HCT116 (cell line): ENCODE measurements at regions not wholly inside any gene's neighbourhood (a gene's known extent, or its start where the extent isn't known, plus 50 kb on each side); places are given as distances from the start of the nearest gene placed in this dataset.
"Not testable (repeated sequence)": the region's sequence is repeated elsewhere in the genome, so short reads cannot be mapped to it uniquely, and the experiment has no call there.

Experiments used
- ATAC-seq: fragments of 200-7000 bp; cut with Tn5 transposase; 2 replicates; pipeline ENCODE4 v1.9.1; 2020; ENCODE audit warnings: mild to moderate bottlenecking, moderate library complexity
- BruUV-seq: library from RNA; stranded (reverse); fragments of 400-500 nt; replicated peaks from 2 replicates; lab custom pipeline; 2021; lab: Mats Ljungman, UMichigan
- CTCF ChIA-PET: fragments of 300-600 bp; sonication (Branson Sonifier 250); formaldehyde crosslinking; loops from one replicate; lab custom pipeline; 2021; ENCODE audit warnings: antibody characterized with exemption; lab: Charles Lee
- POLR2A ChIA-PET: fragments of 300-600, 350-600 bp; sonication (Branson Sonifier 250); formaldehyde crosslinking; loops from one replicate; lab custom pipeline; 2021; ENCODE audit warnings: antibody characterized with exemption; lab: Charles Lee
- RAD21 ChIA-PET, 2 experiments: fragments of 300-600 bp; sonication (Branson Sonifier 250); formaldehyde crosslinking; loops; one replicate each; lab custom pipeline; 2023; ENCODE audit warnings: low total read pairs in 2 of 2; ENCODE audit not compliant: uncharacterized antibody in 2 of 2, unreplicated experiment in 2 of 2, low non-redundant PET in 1 of 2; lab: Charles Lee
- DNase-seq: peaks from one replicate; pipeline ENCODE4 v3.0.0-alpha.2; 2010; ENCODE audit warnings: low read depth, low spot score
- H2AFZ ChIP-seq: fragments of 200-600 bp; shearing (Covaris generic), sonication (generic); 2 replicates; pipeline ENCODE4 v1.6.1; 2017; ENCODE audit warnings: low read depth, mixed run types, mixed read lengths, antibody characterized with exemption, low read length; ENCODE audit not compliant: poor library complexity, severe bottlenecking
- H3K27ac ChIP-seq: 2 replicates; pipeline ENCODE4 v1.5.1; 2012; ENCODE audit warnings: low read depth, low read length
- H3K27me3 ChIP-seq: fragments of 200-600 bp; sonication (generic); 2 replicates; pipeline ENCODE4 v1.6.1; 2016; ENCODE audit warnings: mixed run types, low read length, mixed read lengths; ENCODE audit not compliant: insufficient read depth
- H3K36me3 ChIP-seq, 2 experiments: fragments of 200-500 bp in 1 of 2; fragments of 200-600 bp in 1 of 2; sonication (Bioruptor generic) in 1 of 2; sonication (generic) in 1 of 2; 2 replicates each; pipeline versions ENCODE4 v1.5.1 to v1.6.1; 2014 to 2016; ENCODE audit warnings: low read length in 2 of 2, inconsistent platforms in 1 of 2, mixed read lengths in 1 of 2, mixed run types in 1 of 2; ENCODE audit not compliant: insufficient read depth in 2 of 2, control insufficient read depth in 1 of 2
- H3K4me1 ChIP-seq, 2 experiments: fragments of 200-600 bp in 1 of 2; sonication (generic) in 1 of 2; 2 replicates each; pipeline versions ENCODE4 v1.5.1 to v1.6.1; 2012 to 2017; ENCODE audit warnings: low read length in 2 of 2, inconsistent platforms in 1 of 2, mild to moderate bottlenecking in 1 of 2, mixed read lengths in 1 of 2, mixed run types in 1 of 2, moderate library complexity in 1 of 2; ENCODE audit not compliant: insufficient read depth in 2 of 2, control insufficient read depth in 1 of 2
- H3K4me2 ChIP-seq: fragments of 200-600 bp; sonication (generic); 2 replicates; pipeline ENCODE4 v1.6.1; 2017; ENCODE audit warnings: mixed run types, low read length, mixed read lengths
- H3K4me3 ChIP-seq, 2 experiments: fragments of 200-600 bp in 1 of 2; sonication (generic) in 1 of 2; replicated peaks in 1 of 2; 2 replicates each; pipeline ENCODE4 v1.5.1; 2011 to 2016; ENCODE audit warnings: low read length in 2 of 2, control low read depth in 1 of 2, low read depth in 1 of 2, mild to moderate bottlenecking in 1 of 2, mixed read lengths in 1 of 2, mixed run types in 1 of 2
- H3K79me2 ChIP-seq: fragments of 200-600 bp; sonication (generic); 2 replicates; pipeline ENCODE4 v1.6.1; 2017; ENCODE audit warnings: mild to moderate bottlenecking, mixed run types, low read length, moderate library complexity, mixed read lengths; ENCODE audit not compliant: insufficient read depth
- H3K9ac ChIP-seq: fragments of 200-600 bp; sonication (generic); 2 replicates; pipeline ENCODE4 v1.6.1; 2016; ENCODE audit warnings: low read length, mixed read lengths
- H3K9me2 ChIP-seq: fragments of 200-600 bp; sonication (generic), shearing (Covaris generic); 2 replicates; pipeline ENCODE4 v1.6.1; 2017; ENCODE audit warnings: mixed run types, mild to moderate bottlenecking, moderate library complexity; ENCODE audit not compliant: insufficient read depth
- H3K9me3 ChIP-seq, 2 experiments: fragments of 200-500 bp in 1 of 2; fragments of 200-600 bp in 1 of 2; sonication (Bioruptor generic) in 1 of 2; sonication (generic) in 1 of 2; 2 replicates each; pipeline ENCODE4 v1.6.1; 2014 to 2017; ENCODE audit warnings: low read length in 2 of 2, mixed read lengths in 2 of 2, inconsistent platforms in 1 of 2, low read depth in 1 of 2, mild to moderate bottlenecking in 1 of 2, mixed run types in 1 of 2, moderate library complexity in 1 of 2; ENCODE audit not compliant: control insufficient read depth in 1 of 2, insufficient read depth in 1 of 2
- H4K20me1 ChIP-seq: fragments of 200-600 bp; sonication (generic), shearing (Covaris generic); 2 replicates; pipeline ENCODE4 v1.6.1; 2017; ENCODE audit warnings: mixed run types, mild to moderate bottlenecking, moderate library complexity; ENCODE audit not compliant: insufficient read depth
- intact Hi-C: fragments of 100-400 bp; cut with micrococcal nuclease; formaldehyde crosslinking; loops from 2 replicates; pipeline ENCODE4 v1.10.0; 2022

DNA sequence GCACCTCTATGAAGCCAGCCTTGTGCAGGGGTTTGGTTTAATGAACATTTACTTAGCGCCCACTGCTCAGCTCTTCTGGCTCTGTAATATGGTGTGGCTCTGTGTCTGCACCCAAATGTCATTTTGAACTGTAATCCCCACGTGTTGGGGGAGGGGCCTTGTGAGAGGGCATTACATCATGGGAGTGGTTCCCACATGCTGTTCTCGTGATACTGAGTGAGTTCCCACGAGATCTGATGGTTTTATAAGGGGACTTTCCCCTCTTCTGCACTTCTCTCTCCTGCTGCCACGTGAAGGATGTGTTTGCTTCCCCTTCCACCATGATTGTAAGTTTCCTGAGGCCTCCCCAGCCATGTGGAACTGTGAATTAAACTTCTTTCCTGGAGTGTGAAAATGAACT is 127.7 kb downstream of the POTEG start:
- H3K4me2 ChIP-seq, H3K79me2 ChIP-seq, H3K9me2 ChIP-seq, H3K9me3 ChIP-seq, H3K36me3 ChIP-seq, H4K20me1 ChIP-seq, intact Hi-C loops, RAD21 ChIA-PET, H3K9ac ChIP-seq, H3K27me3 ChIP-seq, ATAC-seq, POLR2A ChIA-PET, DNase-seq, H3K4me3 ChIP-seq, H2AFZ ChIP-seq, BruUV-seq, H3K4me1 ChIP-seq, CTCF ChIA-PET, H3K27ac ChIP-seq: not testable (repeated sequence)

- not testable (repeated sequence) for H3K4me2 ChIP-seq, BruUV-seq
Observed at GRCh38 chr14:19311023-19311422, 123.1 kb downstream of the POTEG start.

GRCh38 chr14:19330678-19331077 is 103.5 kb downstream of the POTEG start:
- H2AFZ ChIP-seq, H3K27ac ChIP-seq, RAD21 ChIA-PET, H3K4me1 ChIP-seq, H4K20me1 ChIP-seq, H3K79me2 ChIP-seq, H3K27me3 ChIP-seq, H3K4me2 ChIP-seq, intact Hi-C loops, H3K9me3 ChIP-seq, H3K36me3 ChIP-seq, DNase-seq, H3K4me3 ChIP-seq, CTCF ChIA-PET, BruUV-seq, H3K9ac ChIP-seq, H3K9me2 ChIP-seq, ATAC-seq, POLR2A ChIA-PET: not testable (repeated sequence)

More at GRCh38 chr14:19311023-19311422, 123.1 kb downstream of the POTEG start:
- H3K9me2 ChIP-seq, H3K9me3 ChIP-seq, H3K9ac ChIP-seq, POLR2A ChIA-PET, H3K4me1 ChIP-seq, H3K27me3 ChIP-seq, H2AFZ ChIP-seq, intact Hi-C loops, H3K4me3 ChIP-seq, ATAC-seq, H4K20me1 ChIP-seq, H3K36me3 ChIP-seq, RAD21 ChIA-PET, CTCF ChIA-PET, DNase-seq, H3K27ac ChIP-seq, H3K79me2 ChIP-seq: not testable (repeated sequence)

DNA sequence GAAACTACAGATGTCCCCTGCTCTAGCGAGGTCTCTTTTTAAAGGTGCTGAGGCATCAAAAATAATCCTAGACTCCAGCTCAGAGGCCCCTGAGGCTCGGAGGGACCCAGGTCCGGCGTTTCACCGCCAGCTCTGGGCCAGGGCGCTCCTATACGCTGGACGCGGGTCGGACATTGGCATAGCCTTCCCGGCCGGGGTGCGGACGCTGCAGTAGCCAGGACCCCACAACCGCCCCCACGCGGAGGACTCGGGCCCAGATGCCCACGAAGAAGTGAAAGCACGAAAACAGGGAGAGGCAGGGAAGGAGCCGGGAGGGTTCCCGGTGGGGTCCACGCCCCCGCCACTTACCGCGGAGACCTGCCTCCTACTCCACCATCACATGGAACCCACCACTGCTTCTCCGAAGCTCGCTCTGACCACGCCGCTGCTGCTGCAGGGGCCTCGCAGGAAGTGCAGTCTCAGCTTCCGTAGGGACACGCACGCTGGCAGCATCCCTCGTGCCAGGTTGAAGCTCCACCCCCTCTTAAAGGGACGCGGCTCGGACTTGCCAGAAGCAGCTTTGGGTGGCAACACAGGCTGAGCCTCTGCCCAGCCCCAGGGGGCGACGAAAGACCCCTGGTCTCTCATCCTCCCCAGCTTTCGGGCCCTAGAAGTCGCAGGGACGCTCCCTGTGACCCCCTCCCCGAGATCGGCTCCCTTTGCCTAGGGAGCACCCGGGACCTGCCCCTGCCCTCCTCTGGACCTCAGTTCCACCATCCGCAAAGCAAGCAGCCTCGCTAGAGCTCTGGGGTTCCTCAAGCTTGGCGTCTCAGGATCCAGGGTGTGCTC is 96.7 kb downstream of the POTEG start:
- H3K79me2 ChIP-seq, CTCF ChIA-PET, DNase-seq, H3K4me3 ChIP-seq, H3K36me3 ChIP-seq, H3K9me2 ChIP-seq, H4K20me1 ChIP-seq, POLR2A ChIA-PET, intact Hi-C loops, H3K27ac ChIP-seq, H3K4me2 ChIP-seq, H3K27me3 ChIP-seq, H3K9ac ChIP-seq, H2AFZ ChIP-seq, H3K4me1 ChIP-seq, RAD21 ChIA-PET, H3K9me3 ChIP-seq: not testable (repeated sequence)
- BruUV-seq, result TSS peak; percentile 75
- peak; percentile 85 for ATAC-seq
